ENCODE measurements at regions not wholly inside any gene's neighbourhood (a gene's known extent, or its start where the extent isn't known, plus 50 kb on each side); places are given as distances from the start of the nearest gene placed in this dataset.

GRCh38 chr14:65936342-65936975 is 523.9 kb downstream of the FUT8 start:
- TF ChIP-seq CTCF (IDR thresholded peaks at IDR 0.05; ENCODE audit: borderline replicate concordance, extremely low read depth, low read length, poor library complexity, severe bottlenecking) = no peak
- no peak for TF ChIP-seq EZH2 (IDR thresholded peaks at IDR 0.05; ENCODE audit: borderline replicate concordance, low read depth, low read length, severe bottlenecking)
